Esophagus squamous epithelium (tissue), 4 donors: ENCODE measurements at regions not wholly inside any gene's neighbourhood (a gene's known extent, or its start where the extent isn't known, plus 50 kb on each side); places are given as distances from the start of the nearest gene placed in this dataset.

Experiments
- CTCF ChIP-seq, 6 experiments: fragments of 450-650 bp in 4 of 6; fragments of 200-600 bp in 2 of 6; sonication (generic) in 2 of 6; IDR thresholded peaks; one replicate each; pipeline ENCODE4 v1.5.1; 2016 to 2019; ENCODE audit warnings: antibody characterized with exemption in 6 of 6, mild to moderate bottlenecking in 4 of 6, moderate library complexity in 4 of 6
- POLR2A ChIP-seq, 4 donors: fragments of 450-650 bp; IDR thresholded peaks; one replicate each; pipeline ENCODE4 v1.6.1; 2017; ENCODE audit warnings: antibody characterized with exemption in 4 of 4, mild to moderate bottlenecking in 4 of 4, moderate library complexity in 3 of 4

DNA sequence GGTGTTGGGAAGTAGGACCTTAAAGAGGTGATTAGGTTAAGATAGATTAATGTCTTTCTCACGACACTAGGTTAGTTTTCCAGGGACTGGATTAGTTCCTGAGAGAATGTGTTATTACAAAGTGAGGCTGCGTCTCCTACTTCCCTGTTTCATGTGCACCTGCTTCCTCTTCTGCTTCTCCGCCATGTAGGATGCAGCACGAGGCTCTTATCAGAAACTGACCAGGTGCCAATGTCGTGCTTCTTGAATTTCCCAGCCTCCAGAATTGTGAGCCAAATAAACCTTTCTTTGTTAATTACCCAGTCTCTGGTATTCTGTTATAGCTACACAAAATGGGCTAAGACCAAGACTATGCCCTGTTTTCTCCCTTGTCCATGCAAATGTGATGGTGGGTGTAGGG lies 152.2 kb upstream of the LMO4 start:
- TF ChIP-seq CTCF (IDR thresholded peaks at IDR 0.05) (no peak), POLR2A (IDR thresholded peaks at IDR 0.05) (no peak)
